ENCODE measurements at regions not wholly inside any gene's neighbourhood (a gene's known extent, or its start where the extent isn't known, plus 50 kb on each side); places are given as distances from the start of the nearest gene placed in this dataset.

GRCh38 chr2:176934131-176934530 is 278.5 kb upstream of the HNRNPA3 start:
- TF ChIP-seq CTCF (IDR thresholded peaks at IDR 0.05) (no peak), POLR2AphosphoS5 (IDR thresholded peaks at IDR 0.05; ENCODE audit: low read depth, low read length) (no peak), REST (IDR thresholded peaks at IDR 0.05; ENCODE audit: insufficient read depth in 1 of 2, low read depth in 2 of 2, low read length in 1 of 2) (no peak)
